NCI-H1694 (cell line): ENCODE measurements at regions not wholly inside any gene's neighbourhood (a gene's known extent, or its start where the extent isn't known, plus 50 kb on each side); places are given as distances from the start of the nearest gene placed in this dataset.
A peak's percentile ranks its signal among the peaks of the same experiment; 100 is the strongest.
"Not testable (repeated sequence)": the region's sequence is repeated elsewhere in the genome, so short reads cannot be mapped to it uniquely, and the experiment has no call there.

Experiments used
- DNase-seq: peaks from one replicate; lab custom pipeline; 2025; lab: John Stamatoyannopoulos, UW

GRCh38 chr5:34447424-34447823 lies 208.7 kb upstream of the RAI14 start:
- DNase-seq: no peak

- no peak for DNase-seq
Observed at GRCh38 chr5:34449639-34450038, 206.5 kb upstream of the RAI14 start.

GRCh38 chr5:34450338-34450737 lies 205.8 kb upstream of the RAI14 start:
- DNase-seq: no peak

- peak; percentile 37 for DNase-seq
Observed at GRCh38 chr5:34452170-34452828, 203.8 kb upstream of the RAI14 start.

GRCh38 chr5:34455098-34455497 lies 201.0 kb upstream of the RAI14 start:
- no peak for DNase-seq

GRCh38 chr5:34459908-34460307 lies 196.2 kb upstream of the RAI14 start:
- no peak for DNase-seq

- DNase-seq: no peak
Observed at GRCh38 chr5:34460496-34460895, 195.6 kb upstream of the RAI14 start.

DNA sequence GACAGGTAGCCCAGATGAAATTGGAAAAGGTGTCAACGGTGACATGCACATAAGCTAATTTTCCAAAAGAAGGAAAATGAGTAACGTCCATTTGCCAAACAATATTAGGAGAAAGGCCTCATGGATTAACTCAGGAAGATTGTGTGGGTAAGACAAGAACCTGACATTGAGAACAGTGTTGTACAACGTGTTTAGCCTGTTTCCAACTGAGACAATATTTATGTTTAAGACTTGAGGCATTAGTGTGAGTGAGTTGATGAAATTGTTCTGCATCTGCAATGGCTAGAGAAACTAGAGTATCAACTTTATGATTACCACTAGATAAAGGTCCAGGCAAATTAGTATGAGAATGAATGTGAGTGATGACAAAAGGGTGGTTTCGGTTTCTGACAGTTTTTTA lies 191.3 kb upstream of the RAI14 start:
- no peak for DNase-seq

DNA sequence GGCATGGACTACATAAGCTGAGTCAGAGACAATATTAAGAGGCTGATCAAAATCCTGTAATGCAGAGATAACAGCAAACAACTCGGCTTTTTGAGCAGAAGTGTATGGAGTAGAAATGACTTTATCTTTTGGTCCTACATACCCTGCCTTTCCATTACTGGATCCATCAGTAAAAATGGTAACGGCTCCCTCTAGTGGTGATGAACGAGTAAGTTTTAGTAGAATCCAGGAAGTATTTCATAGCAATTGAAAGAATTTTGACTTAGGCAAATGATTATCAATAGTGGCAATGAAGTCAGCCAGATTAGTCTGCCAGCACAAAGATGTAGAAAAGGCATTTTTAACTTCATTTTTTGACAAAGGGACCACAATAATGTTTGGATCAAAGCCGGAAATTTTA lies 190.8 kb upstream of the RAI14 start:
- peak; percentile 80 for DNase-seq

- DNase-seq: not testable (repeated sequence)
Observed at GRCh38 chr5:34466519-34467388, 189.4 kb upstream of the RAI14 start.

- no peak for DNase-seq
Observed at GRCh38 chr5:34467436-34467835, 188.7 kb upstream of the RAI14 start.

- DNase-seq: not testable (repeated sequence)
Observed at GRCh38 chr5:34467984-34468383, 188.1 kb upstream of the RAI14 start.

- DNase-seq: no peak
Observed at GRCh38 chr5:34469971-34470370, 186.2 kb upstream of the RAI14 start.

GRCh38 chr5:34474573-34475021 lies 181.5 kb upstream of the RAI14 start:
- peak; percentile 45 for DNase-seq

DNA sequence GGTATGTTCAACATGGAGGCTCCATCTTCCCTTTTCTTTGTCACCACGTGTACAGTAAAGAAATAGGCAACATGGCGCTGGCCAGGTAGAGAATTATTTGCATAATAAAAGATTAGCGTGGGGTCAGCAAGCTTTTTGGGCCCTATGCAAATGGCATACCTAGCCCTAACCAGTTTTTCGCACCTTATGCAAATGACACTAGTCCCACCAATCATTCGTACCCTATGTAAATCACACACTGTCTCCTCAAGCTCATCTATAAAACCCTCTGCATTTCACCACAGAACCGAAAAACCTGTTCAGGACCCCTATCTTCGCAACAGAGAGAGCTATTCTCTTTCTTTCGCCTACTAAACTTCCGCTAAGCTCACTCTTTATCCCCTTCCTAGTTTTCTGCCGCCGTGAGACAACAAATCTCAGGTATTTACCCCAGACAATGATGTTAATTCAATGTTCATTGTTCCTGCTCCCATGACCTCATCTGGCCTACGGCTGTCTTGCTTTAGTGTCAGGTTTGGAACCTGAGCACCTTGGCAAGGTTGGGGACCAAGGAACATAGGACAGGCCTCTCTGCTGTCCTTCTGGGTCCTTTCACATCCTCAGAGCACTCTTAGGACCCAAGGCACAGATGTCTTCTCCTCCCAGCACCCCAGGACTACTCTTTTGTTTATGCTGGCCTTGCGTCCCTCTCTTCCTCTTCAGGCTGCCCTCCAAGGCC lies 180.7 kb upstream of the RAI14 start:
- no peak for DNase-seq

GRCh38 chr5:34476941-34477565 lies 179.1 kb upstream of the RAI14 start:
- DNase-seq: no peak

GRCh38 chr5:34480810-34481528 lies 175.2 kb upstream of the RAI14 start:
- DNase-seq: no peak

GRCh38 chr5:34483442-34484033 lies 172.6 kb upstream of the RAI14 start:
- DNase-seq: no peak

- no peak for DNase-seq
Observed at GRCh38 chr5:34484216-34484920, 171.8 kb upstream of the RAI14 start.

- DNase-seq: no peak
Observed at GRCh38 chr5:34485768-34486030, 170.4 kb upstream of the RAI14 start.
